Upper lobe of left lung (tissue), 6 donors: ENCODE measurements at regions not wholly inside any gene's neighbourhood (a gene's known extent, or its start where the extent isn't known, plus 50 kb on each side); places are given as distances from the start of the nearest gene placed in this dataset.

ENCODE experiments used
- ATAC-seq, 2 donors: fragments of 200-7000 bp; cut with Tn5 transposase; one replicate each; pipeline ENCODE4 v1.9.1; 2022; ENCODE audit warnings: mild to moderate bottlenecking in 2 of 2, moderate library complexity in 2 of 2; ENCODE audit not compliant: low FRiP score in 2 of 2
- DNase-seq, 2 donors: peaks; one replicate each; pipeline ENCODE4 v3.0.0-alpha.2; 2019 to 2020
- H3K27ac ChIP-seq, 4 donors: fragments of 200-600 bp; sonication (generic); one replicate each; pipeline ENCODE4 v1.5.1; 2016 to 2019
- H3K27me3 ChIP-seq, 4 donors: fragments of 200-600 bp; sonication (generic); one replicate each; pipeline ENCODE4 v1.5.1; 2017 to 2019
- H3K36me3 ChIP-seq, 4 donors: fragments of 200-600 bp; sonication (generic); one replicate each; pipeline ENCODE4 v1.5.1; 2016 to 2019
- H3K4me1 ChIP-seq, 4 donors: fragments of 200-600 bp; sonication (generic); one replicate each; pipeline ENCODE4 v1.5.1; 2018 to 2019
- H3K4me3 ChIP-seq, 4 donors: fragments of 200-600 bp; sonication (generic); one replicate each; pipeline ENCODE4 v1.5.1; 2017 to 2019; ENCODE audit warnings: mild to moderate bottlenecking in 2 of 4, moderate library complexity in 1 of 4
- H3K9me3 ChIP-seq, 4 donors: fragments of 200-600 bp; sonication (generic); one replicate each; pipeline ENCODE4 v1.5.1; 2018 to 2019
- EP300 ChIP-seq, 4 donors: sonication (generic); formaldehyde crosslinking; IDR thresholded peaks; one replicate each; pipeline ENCODE4 v1.5.1; 2017; ENCODE audit warnings: antibody characterized with exemption in 4 of 4, control low read depth in 2 of 4
- POLR2A ChIP-seq, 4 donors: fragments of 450-650 bp; IDR thresholded peaks; one replicate each; pipeline ENCODE4 v1.5.1; 2016 to 2017; ENCODE audit warnings: antibody characterized with exemption in 4 of 4, mild to moderate bottlenecking in 2 of 4
- POLR2AphosphoS5 ChIP-seq, 2 donors: sonication (generic); formaldehyde crosslinking; IDR thresholded peaks; one replicate each; pipeline ENCODE4 v1.5.1; 2017; ENCODE audit warnings: antibody characterized with exemption in 2 of 2
- WGBS, 2 donors: methylation state at CpG; one replicate each; pipeline ENCODE4 v1.1.5; 2017 to 2018; 5-methylcytosine and 5-hydroxymethylcytosine counted together
- TF ChIP-seq, protein P1 (sequence below), 6 experiments: fragments of 450-650 bp in 4 of 6; fragments of 200-600 bp in 2 of 6; sonication (generic) in 2 of 6; IDR thresholded peaks; one replicate each; pipeline ENCODE4 v1.5.1; 2016 to 2019; ENCODE audit warnings: antibody characterized with exemption in 6 of 6
- donor health status: DM: no; HTN: no; CAD: no; lungs with moderate emphysema.
- donor health status: DM: no; HTN: yes; CAD: no; lungs with severe emphysema.

DNA sequence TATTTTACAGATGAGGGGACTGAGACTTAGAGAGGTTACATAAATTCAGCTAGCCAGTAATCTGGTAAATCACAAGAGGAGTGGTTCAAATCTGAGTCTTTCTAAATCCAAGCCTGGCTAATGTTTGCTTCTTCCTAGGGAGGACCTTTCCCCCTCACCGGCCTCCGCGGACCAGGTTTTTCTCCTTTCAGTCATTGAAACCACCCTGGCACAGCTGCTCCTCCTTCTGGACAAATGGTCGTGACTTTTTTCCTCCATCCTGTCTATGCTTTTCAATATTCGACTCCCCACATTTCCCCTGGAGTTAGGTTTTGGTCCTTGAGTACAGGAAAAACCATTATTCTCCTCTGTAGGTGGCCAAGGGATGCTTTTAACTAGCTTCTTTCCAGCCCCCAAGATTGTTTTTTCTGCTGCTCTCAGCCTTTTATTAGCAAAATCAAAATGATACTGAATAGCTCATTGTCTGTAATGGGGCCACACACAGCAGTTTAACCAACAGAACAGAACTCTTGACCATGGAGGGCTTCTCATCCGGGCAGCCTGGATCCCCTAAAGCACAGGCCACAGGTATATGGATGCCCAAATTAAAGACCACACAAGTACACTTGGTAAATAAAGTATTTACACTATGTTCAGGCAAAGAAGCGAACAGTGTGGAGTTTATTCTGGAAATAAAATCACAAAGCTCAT is 85.9 kb upstream of the KLHL25 start:
- WGBS, 2 donors: 67 to 69% methylated on average over 7 of the region's 7 CpGs
- no peaks in the 10 kb centered on the region for H3K27me3 ChIP-seq
- no peak overlapping the region for H3K27ac ChIP-seq
- no peak for ATAC-seq
- H3K4me1 ChIP-seq: no peaks in the 10 kb centered on the region
- no peak overlapping the region for H3K4me3 ChIP-seq
- no peaks in the 10 kb centered on the region for H3K36me3 ChIP-seq
- no peaks in the 10 kb centered on the region for H3K9me3 ChIP-seq
- no peak for DNase-seq
- TF ChIP-seq POLR2AphosphoS5 (IDR thresholded peaks at IDR 0.05) (no peak), POLR2A (IDR thresholded peaks at IDR 0.05) (no peak)

DNA sequence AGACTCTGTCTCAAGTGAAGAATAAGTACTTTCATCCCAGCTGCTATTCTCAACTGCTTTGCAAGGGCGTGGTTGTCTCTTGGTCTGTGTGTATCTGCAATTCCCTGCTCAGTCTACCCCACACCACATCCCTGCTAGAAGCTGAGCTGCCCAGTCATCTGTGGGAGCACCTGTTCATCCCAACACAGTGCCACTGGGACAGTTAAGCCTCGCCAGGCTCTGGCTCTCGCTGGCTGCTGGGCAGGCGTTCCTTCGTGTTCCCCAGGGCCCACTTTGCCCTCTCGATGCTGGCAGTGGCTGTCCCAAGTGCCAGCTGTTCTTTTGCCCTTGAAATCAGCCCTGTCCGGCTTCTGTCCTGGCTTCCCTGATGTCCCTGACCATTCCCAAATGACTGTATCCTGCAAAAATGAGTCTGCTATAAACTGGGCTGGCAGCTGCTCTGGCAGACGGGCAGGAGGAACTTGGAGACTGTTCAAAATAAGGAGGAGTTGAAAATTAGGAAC is 91.6 kb upstream of the KLHL25 start:
- Histone ChIP-seq H3K4me1 (no peaks in the 10 kb centered on the region), H3K4me3 (no peak overlapping the region), H3K9me3 (no peaks in the 10 kb centered on the region), H3K27ac (no peak overlapping the region), H3K27me3 (no peaks in the 10 kb centered on the region), H3K36me3 (no peaks in the 10 kb centered on the region)
- DNase-seq: peak in 1 of 2 donors; percentile 46
- WGBS, 2 donors: 75 to 83% methylated on average over 8 of the region's 8 CpGs
- no peak for ATAC-seq
- TF ChIP-seq POLR2AphosphoS5 (IDR thresholded peaks at IDR 0.05) (no peak), EP300 (IDR thresholded peaks at IDR 0.05) (no peak)

DNA sequence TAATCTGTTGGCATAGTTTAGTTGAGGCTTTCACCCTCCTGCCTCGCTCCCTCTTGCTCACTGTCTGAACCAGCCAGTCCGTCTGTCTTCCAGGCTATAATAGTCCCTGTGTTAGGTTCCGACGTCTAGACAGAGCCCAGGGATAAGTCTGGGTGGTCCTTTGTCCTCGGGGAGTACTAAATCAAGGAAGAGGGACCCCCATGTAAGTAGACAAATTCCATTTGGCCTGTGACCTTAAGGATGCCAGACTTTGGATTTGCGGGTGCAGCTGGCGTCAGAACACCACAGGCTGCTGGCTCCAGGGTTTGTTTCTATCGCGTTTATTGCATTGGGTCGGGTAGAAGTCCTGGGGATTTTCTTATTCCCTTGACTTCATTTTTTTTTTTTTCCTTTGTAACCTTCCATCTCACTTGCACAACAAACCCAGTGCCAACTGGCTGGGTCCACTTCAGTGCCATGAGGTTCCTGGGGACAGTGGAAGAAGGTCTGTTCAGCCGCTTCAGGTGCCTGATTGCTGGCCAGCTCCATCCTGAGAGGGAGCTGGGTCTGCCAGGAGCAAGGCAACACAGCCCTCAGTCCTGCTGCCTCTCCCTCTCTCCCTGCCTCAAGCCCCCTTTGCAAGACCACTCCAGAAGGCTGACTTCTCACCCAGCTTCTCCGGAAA is 95.4 kb upstream of the KLHL25 start:
- no peak for DNase-seq
- H3K27ac ChIP-seq: no peak overlapping the region

DNA sequence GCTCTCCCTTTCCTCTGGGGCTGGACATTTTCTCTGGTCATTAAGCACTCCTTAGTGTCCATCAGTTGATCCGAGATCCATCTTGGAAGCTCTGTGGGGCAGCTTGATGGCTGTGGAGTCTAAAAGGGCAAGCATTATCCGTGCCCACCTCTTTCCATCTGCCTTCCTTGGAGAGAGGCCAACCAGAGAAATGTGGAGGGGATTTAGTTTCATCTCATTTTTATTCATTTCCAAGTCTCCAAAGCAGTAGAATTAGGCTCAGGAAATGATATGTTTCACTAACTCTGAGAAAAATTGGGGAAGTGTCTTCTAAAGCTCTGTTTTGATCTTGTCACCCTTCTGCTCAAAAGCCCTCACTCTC is 95.9 kb upstream of the KLHL25 start:
- H3K36me3 ChIP-seq: no peaks in the 10 kb centered on the region
- TF ChIP-seq, protein P1, sequence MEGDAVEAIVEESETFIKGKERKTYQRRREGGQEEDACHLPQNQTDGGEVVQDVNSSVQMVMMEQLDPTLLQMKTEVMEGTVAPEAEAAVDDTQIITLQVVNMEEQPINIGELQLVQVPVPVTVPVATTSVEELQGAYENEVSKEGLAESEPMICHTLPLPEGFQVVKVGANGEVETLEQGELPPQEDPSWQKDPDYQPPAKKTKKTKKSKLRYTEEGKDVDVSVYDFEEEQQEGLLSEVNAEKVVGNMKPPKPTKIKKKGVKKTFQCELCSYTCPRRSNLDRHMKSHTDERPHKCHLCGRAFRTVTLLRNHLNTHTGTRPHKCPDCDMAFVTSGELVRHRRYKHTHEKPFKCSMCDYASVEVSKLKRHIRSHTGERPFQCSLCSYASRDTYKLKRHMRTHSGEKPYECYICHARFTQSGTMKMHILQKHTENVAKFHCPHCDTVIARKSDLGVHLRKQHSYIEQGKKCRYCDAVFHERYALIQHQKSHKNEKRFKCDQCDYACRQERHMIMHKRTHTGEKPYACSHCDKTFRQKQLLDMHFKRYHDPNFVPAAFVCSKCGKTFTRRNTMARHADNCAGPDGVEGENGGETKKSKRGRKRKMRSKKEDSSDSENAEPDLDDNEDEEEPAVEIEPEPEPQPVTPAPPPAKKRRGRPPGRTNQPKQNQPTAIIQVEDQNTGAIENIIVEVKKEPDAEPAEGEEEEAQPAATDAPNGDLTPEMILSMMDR (IDR thresholded peaks at IDR 0.05): no peak
- no peak for TF ChIP-seq EP300 (IDR thresholded peaks at IDR 0.05)
- TF ChIP-seq POLR2A (IDR thresholded peaks at IDR 0.05): no peak
- TF ChIP-seq POLR2AphosphoS5 (IDR thresholded peaks at IDR 0.05): no peak
- no peaks in the 10 kb centered on the region for H3K27me3 ChIP-seq
- H3K4me3 ChIP-seq: no peak overlapping the region
- no peak for DNase-seq
- H3K4me1 ChIP-seq: no peaks in the 10 kb centered on the region
- no peak for ATAC-seq
- H3K27ac ChIP-seq: no peak overlapping the region
- H3K9me3 ChIP-seq: no peaks in the 10 kb centered on the region
- WGBS, 2 donors: 75 to 79% methylated on average over 2 of the region's 2 CpGs

More for the DNA sequence above, 95.4 kb upstream of the KLHL25 start:
- Histone ChIP-seq H3K27me3 (no peaks in the 10 kb centered on the region), H3K36me3 (no peaks in the 10 kb centered on the region), H3K9me3 (no peaks in the 10 kb centered on the region), H3K4me1 (no peaks in the 10 kb centered on the region), H3K4me3 (no peak overlapping the region)
- WGBS, 2 donors: 74 to 84% methylated on average over 12 of the region's 12 CpGs
- TF ChIP-seq EP300 (IDR thresholded peaks at IDR 0.05): no peak
- no peak for TF ChIP-seq POLR2AphosphoS5 (IDR thresholded peaks at IDR 0.05)
- TF ChIP-seq POLR2A (IDR thresholded peaks at IDR 0.05): no peak
- TF ChIP-seq, protein P1 (IDR thresholded peaks at IDR 0.05): no peak
- no peak for ATAC-seq

DNA sequence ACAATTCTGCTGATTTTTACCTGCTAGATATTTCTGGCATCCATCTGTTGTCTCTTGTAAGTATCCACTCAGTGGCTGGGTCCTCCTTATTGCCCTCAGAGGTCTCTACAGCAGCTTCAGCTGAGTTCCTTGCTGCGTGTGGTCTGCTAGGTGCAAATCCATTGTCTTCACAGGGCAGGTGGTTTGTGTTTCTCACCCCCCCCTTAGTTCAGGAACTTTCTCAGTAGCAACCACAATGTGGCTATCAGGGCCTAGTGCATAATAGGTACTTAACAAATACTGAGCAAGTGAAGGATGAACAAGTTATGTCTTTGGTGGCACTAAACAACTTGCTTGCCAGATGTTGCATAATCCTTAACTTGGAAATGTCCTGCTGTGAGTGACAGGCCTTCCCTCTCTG is 96.7 kb upstream of the KLHL25 start:
- no peak overlapping the region for H3K27ac ChIP-seq
- no peaks in the 10 kb centered on the region for H3K27me3 ChIP-seq
- 68 to 71% methylated on average over 1 of the region's 1 CpG for WGBS, 2 donors
- no peak overlapping the region for H3K4me3 ChIP-seq
- ATAC-seq (no peak), DNase-seq (no peak)
- no peak for TF ChIP-seq EP300 (IDR thresholded peaks at IDR 0.05)
- no peak for TF ChIP-seq POLR2AphosphoS5 (IDR thresholded peaks at IDR 0.05)
- TF ChIP-seq POLR2A (IDR thresholded peaks at IDR 0.05): no peak
- TF ChIP-seq, protein P1 (IDR thresholded peaks at IDR 0.05): no peak
- H3K36me3 ChIP-seq: no peaks in the 10 kb centered on the region
- H3K9me3 ChIP-seq: no peaks in the 10 kb centered on the region
- no peaks in the 10 kb centered on the region for H3K4me1 ChIP-seq
